Keratinocyte (primary cell): ENCODE measurements at regions not wholly inside any gene's neighbourhood (a gene's known extent, or its start where the extent isn't known, plus 50 kb on each side); places are given as distances from the start of the nearest gene placed in this dataset.
"Not testable (repeated sequence)": the region's sequence is repeated elsewhere in the genome, so short reads cannot be mapped to it uniquely, and the experiment has no call there.

Experiments
- EZH2 ChIP-seq: IDR thresholded peaks from one replicate; pipeline ENCODE4 v1.6.1; 2012; ENCODE audit warnings: inconsistent platforms, mild to moderate bottlenecking, low read length, moderate library complexity
- TF ChIP-seq, protein P1 (sequence below), 3 experiments: IDR thresholded peaks in 1 of 3; conservative IDR thresholded peaks in 1 of 3; optimal IDR thresholded peaks in 1 of 3; 2 replicates in 2 of 3; 3 replicates in 1 of 3; pipeline versions ENCODE3 to v1.5.1; 2011; ENCODE audit warnings: low read length in 3 of 3, mild to moderate bottlenecking in 3 of 3, moderate library complexity in 2 of 3, control low read depth in 1 of 3, inconsistent platforms in 1 of 3; ENCODE audit not compliant: insufficient read depth in 2 of 3; ENCODE audit errors: extremely low read depth in 1 of 3

DNA sequence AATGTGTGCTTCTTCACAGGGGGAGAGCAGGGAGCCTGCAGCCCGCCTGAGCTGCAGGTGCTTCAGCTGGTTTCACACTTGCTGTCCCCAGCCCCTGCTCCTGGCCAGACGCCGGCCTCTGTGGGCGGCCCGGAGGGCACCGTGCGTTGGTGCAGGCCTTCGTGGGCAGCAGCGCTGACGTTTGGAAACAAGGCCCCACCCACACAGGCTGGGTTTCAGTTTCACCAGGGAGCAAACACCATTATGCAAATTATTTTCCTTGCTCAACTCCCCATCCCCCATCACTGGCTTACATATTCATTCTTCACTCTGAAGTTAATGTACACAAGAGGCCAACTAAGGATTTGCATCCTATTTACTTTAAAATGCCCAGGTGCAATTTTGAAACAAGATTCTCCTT is 343.2 kb downstream of the BCL2L11 start:
- TF ChIP-seq, protein P1, sequence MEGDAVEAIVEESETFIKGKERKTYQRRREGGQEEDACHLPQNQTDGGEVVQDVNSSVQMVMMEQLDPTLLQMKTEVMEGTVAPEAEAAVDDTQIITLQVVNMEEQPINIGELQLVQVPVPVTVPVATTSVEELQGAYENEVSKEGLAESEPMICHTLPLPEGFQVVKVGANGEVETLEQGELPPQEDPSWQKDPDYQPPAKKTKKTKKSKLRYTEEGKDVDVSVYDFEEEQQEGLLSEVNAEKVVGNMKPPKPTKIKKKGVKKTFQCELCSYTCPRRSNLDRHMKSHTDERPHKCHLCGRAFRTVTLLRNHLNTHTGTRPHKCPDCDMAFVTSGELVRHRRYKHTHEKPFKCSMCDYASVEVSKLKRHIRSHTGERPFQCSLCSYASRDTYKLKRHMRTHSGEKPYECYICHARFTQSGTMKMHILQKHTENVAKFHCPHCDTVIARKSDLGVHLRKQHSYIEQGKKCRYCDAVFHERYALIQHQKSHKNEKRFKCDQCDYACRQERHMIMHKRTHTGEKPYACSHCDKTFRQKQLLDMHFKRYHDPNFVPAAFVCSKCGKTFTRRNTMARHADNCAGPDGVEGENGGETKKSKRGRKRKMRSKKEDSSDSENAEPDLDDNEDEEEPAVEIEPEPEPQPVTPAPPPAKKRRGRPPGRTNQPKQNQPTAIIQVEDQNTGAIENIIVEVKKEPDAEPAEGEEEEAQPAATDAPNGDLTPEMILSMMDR (optimal IDR thresholded peaks at IDR 0.05 in 1 of 3, IDR thresholded peaks at IDR 0.05 in 1 of 3, conservative IDR thresholded peaks at IDR 0.05 in 1 of 3; ENCODE audit: extremely low read depth in 1 of 3, insufficient read depth in 2 of 3, low read length in 3 of 3): not testable (repeated sequence)
- TF ChIP-seq EZH2: not testable (repeated sequence)
